ENCODE measurements at regions not wholly inside any gene's neighbourhood (a gene's known extent, or its start where the extent isn't known, plus 50 kb on each side); places are given as distances from the start of the nearest gene placed in this dataset.
A peak's percentile ranks its signal among the peaks of the same experiment; 100 is the strongest.

DNA sequence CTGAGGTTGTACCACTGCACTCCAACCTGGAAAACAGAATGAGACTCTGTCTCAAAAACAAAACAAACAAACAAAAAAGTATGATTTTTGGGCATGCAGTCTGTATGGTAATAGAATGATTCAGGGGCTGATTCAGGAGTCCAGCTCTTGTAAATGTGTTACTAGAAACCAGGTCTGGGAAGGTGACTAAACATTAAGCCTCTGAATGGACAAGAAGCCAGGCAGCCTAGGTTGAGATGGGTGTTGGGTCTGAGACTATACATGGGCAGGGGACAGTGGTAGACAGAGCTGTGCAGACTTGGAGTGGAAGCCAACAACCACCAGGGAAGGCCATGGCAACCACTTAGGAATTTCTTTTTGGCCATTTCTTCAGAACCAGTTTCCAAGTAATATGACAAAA is 64.9 kb upstream of the TLE1 start:
- Histone ChIP-seq H3K9me3 (ENCODE audit: control insufficient read depth, low read length) (no peaks in the 10 kb centered on the region), H3K27me3 (ENCODE audit: control insufficient read depth, insufficient read depth, low read length, poor library complexity, severe bottlenecking) (peaks cover 5% of the 10 kb centered on the region), H3K27ac (ENCODE audit: low read depth, low read length) (no peak overlapping the region), H3K4me1 (ENCODE audit: control insufficient read depth, insufficient read depth, low read length) (peaks cover 8% of the 10 kb centered on the region), H3K36me3 (ENCODE audit: control insufficient read depth, insufficient read depth, low read length) (no peaks in the 10 kb centered on the region), H3K4me3 (ENCODE audit: low read length) (no peak overlapping the region), H3K9ac (ENCODE audit: extremely low read depth, low read length, poor library complexity, severe bottlenecking) (no peak overlapping the region)
- TF ChIP-seq, protein P1, sequence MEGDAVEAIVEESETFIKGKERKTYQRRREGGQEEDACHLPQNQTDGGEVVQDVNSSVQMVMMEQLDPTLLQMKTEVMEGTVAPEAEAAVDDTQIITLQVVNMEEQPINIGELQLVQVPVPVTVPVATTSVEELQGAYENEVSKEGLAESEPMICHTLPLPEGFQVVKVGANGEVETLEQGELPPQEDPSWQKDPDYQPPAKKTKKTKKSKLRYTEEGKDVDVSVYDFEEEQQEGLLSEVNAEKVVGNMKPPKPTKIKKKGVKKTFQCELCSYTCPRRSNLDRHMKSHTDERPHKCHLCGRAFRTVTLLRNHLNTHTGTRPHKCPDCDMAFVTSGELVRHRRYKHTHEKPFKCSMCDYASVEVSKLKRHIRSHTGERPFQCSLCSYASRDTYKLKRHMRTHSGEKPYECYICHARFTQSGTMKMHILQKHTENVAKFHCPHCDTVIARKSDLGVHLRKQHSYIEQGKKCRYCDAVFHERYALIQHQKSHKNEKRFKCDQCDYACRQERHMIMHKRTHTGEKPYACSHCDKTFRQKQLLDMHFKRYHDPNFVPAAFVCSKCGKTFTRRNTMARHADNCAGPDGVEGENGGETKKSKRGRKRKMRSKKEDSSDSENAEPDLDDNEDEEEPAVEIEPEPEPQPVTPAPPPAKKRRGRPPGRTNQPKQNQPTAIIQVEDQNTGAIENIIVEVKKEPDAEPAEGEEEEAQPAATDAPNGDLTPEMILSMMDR (conservative IDR thresholded peaks at IDR 0.05) = no peak
- DNase-seq = no peak
- H3K4me3 Mint-ChIP-seq = no peak overlapping the region
- no peaks in the 10 kb centered on the region for H3K36me3 Mint-ChIP-seq (ENCODE audit: low read depth)
- peaks cover 32% of the 10 kb centered on the region for H3K4me1 Mint-ChIP-seq
- no peaks in the 10 kb centered on the region for H3K9me3 Mint-ChIP-seq
- H3K27ac Mint-ChIP-seq = no peak overlapping the region
- peaks cover 31% of the 10 kb centered on the region for H3K27me3 Mint-ChIP-seq (ENCODE audit: insufficient read depth)

DNA sequence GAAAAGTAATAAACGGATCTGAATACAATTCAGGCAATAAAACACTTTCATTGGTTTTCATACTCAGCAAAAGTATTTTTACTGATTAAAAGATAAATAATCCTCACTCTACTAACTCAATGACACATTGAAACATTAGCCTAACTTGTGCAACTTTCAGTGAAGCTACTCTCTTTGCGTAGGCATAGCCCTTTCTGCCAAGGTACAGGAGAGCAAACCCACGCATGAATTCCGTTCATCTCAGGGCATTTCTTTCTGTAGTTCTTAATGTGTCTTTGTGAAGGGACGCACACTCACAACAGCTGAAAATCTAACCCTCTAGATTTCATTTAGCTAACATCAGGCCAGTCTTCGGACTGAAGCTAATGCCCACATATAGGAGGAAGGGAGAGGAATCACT is 66.4 kb upstream of the TLE1 start:
- Mint-ChIP-seq H3K36me3 (ENCODE audit: low read depth) (no peaks in the 10 kb centered on the region), H3K4me1 (peaks cover 34% of the 10 kb centered on the region), H3K27ac (no peak overlapping the region), H3K4me3 (no peak overlapping the region), H3K27me3 (ENCODE audit: insufficient read depth) (peaks cover 32% of the 10 kb centered on the region), H3K9me3 (no peaks in the 10 kb centered on the region)
- Histone ChIP-seq H3K36me3 (ENCODE audit: control insufficient read depth, insufficient read depth, low read length) (no peaks in the 10 kb centered on the region), H3K9ac (ENCODE audit: extremely low read depth, low read length, poor library complexity, severe bottlenecking) (no peak overlapping the region), H3K4me1 (ENCODE audit: control insufficient read depth, insufficient read depth, low read length) (peaks cover 8% of the 10 kb centered on the region), H3K27me3 (ENCODE audit: control insufficient read depth, insufficient read depth, low read length, poor library complexity, severe bottlenecking) (peaks cover 5% of the 10 kb centered on the region), H3K4me3 (ENCODE audit: low read length) (no peak overlapping the region), H3K9me3 (ENCODE audit: control insufficient read depth, low read length) (no peaks in the 10 kb centered on the region), H3K27ac (ENCODE audit: low read depth, low read length) (peak overlapping the region; percentile 71)
- TF ChIP-seq, protein P1 (conservative IDR thresholded peaks at IDR 0.05) = no peak
- WGBS, 2 experiments (ENCODE audit: insufficient coverage in 1 of 2, insufficient read length in 1 of 2) = 93 to 100% methylated on average over 1 to 6 of the region's 6 CpGs
- no peak for DNase-seq

DNA sequence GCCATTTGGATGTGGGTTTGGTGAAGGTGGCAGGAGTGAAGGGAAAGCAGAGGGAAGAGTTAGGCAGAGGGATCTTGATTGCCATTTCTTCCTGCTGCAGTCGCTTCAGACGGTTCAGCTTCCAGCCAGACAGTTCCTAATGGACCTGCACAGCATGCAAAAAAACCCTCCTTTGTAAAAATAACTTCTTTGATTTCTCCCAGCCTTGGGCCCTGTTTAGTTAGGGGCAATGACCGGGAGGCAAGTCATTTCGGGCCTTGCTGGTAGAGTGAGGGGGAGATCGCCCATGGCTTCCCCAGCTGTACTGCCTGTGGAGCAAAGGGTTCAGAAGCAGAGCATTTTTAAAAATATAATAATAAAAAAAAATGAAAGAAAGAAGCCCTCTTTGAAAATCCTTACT is 67.2 kb upstream of the TLE1 start:
- H3K27me3 Mint-ChIP-seq (ENCODE audit: insufficient read depth) = peaks cover 34% of the 10 kb centered on the region
- H3K9ac ChIP-seq (ENCODE audit: extremely low read depth, low read length, poor library complexity, severe bottlenecking) = no peak overlapping the region
- no peaks in the 10 kb centered on the region for H3K9me3 Mint-ChIP-seq
- no peak overlapping the region for H3K27ac Mint-ChIP-seq
- no peak overlapping the region for H3K4me3 ChIP-seq (ENCODE audit: low read length)
- peaks cover 34% of the 10 kb centered on the region for H3K4me1 Mint-ChIP-seq
- H3K27ac ChIP-seq (ENCODE audit: low read depth, low read length) = peak overlapping the region; percentile 71
- H3K27me3 ChIP-seq (ENCODE audit: control insufficient read depth, insufficient read depth, low read length, poor library complexity, severe bottlenecking) = peaks cover 5% of the 10 kb centered on the region
- peaks cover 8% of the 10 kb centered on the region for H3K4me1 ChIP-seq (ENCODE audit: control insufficient read depth, insufficient read depth, low read length)
- TF ChIP-seq, protein P1 (conservative IDR thresholded peaks at IDR 0.05) = no peak
- DNase-seq = no peak
- no peak overlapping the region for H3K4me3 Mint-ChIP-seq
- no peaks in the 10 kb centered on the region for H3K36me3 ChIP-seq (ENCODE audit: control insufficient read depth, insufficient read depth, low read length)
- H3K36me3 Mint-ChIP-seq (ENCODE audit: low read depth) = no peaks in the 10 kb centered on the region
- WGBS, 2 experiments (ENCODE audit: insufficient coverage in 1 of 2, insufficient read length in 1 of 2) = 81% methylated on average over 5 of the region's 5 CpGs; no CpG with 5 or more reads in 1 of the 2 experiments
- H3K9me3 ChIP-seq (ENCODE audit: control insufficient read depth, low read length) = no peaks in the 10 kb centered on the region
